ENCODE measurements at regions not wholly inside any gene's neighbourhood (a gene's known extent, or its start where the extent isn't known, plus 50 kb on each side); places are given as distances from the start of the nearest gene placed in this dataset.

DNA sequence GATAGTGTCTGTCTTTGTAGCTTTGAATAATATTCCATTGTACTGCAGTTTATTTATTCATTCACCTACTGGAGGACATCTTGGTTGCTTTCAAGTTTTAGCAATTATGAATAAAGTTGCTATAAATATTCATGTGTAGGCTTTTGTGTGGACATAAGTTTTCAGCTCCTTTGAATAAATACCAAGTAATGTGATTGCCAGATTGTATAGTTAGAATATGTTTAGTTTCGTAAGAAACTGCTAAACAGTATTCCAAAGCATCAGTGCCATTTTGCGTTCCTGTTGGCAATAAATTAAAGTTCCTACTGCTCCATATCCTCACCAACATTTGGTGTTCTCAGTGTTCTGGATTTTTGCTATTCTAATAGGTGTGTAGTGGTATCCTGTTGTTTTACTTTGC, 311.7 kb upstream of the FMN2 start:
- no peak for DNase-seq (ENCODE audit: low read depth in 2 of 2, low spot score in 1 of 2)

DNA sequence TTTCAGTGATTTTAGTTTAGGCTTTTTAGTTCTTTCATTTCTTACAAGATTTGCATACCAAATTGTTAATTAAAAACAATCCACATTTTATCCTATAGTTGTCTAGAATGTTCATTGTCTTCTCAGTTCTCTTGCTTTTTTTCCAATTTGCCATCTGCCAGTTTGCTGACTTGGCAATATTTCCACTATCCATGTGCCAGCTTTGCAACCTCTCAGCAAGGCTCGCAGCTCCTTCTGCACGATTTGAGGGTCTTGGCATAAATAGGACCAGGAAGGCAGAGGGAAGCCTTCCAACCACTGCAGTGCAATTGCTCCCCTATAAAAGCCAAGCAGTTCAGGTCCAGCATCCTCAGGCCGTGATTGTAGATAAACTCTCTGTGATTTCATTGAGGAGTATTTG, 306.8 kb upstream of the FMN2 start:
- DNase-seq (ENCODE audit: low read depth in 2 of 2, low spot score in 1 of 2), result no peak

DNA sequence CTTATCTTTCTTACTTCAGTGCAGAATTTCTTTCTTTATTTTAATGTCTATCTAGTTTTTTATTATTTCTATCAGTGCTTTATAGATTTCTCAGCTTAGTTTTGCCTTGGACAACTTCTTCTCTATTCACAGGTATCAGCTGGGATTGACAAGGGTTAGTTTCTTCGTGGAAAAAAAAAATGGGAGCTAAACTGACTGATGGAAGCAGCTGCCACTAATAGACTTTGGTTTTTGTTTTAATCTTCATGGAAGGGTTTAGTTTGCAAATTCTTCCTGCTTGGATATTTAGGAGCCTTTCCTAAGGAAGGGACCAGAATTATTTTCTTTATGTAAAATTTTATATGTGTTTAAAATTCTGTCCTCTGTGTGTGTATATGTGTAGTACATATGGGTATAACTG, 306.1 kb upstream of the FMN2 start:
- no peak for DNase-seq (ENCODE audit: low read depth in 2 of 2, low spot score in 1 of 2)

DNA sequence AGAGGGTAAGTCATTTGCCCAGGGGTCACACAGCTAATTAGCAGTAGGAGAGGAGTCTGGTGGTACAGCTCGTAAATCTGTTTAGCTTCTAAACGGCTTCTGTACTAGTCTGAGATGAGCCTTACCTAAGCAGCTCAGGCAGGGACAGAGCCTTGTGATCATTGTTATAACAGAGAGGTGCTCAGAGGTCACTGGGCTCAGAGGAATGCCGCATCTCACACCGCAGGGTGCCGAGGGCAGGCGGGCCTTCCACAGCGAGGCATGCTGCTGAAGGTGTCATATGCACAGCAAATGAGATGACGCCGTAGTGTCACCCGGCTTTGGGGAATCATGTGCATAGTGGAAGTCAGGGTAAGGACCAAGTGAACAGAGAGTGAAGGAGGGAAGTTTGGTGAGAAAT, 305.2 kb upstream of the FMN2 start:
- DNase-seq (ENCODE audit: low read depth in 2 of 2, low spot score in 1 of 2), result no peak

DNA sequence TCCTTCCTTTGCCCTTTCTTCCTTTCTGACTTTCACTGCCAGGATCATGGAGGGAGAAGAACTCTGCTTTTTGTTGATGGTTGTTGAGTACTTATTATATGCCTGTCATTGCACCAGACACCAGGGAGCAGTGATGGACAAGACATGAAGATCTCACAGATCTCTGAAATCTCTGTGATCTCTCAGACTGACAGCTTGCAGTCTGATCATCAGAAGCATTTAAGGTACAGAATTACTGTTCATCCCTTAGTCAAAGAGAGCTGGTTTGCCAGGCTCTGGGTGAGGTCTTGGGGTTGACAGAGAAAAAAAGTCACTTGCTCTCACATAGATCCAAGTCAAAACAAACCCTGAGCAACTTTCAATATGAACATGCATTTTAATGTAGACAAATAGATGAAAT, 299.5 kb upstream of the FMN2 start:
- DNase-seq (ENCODE audit: low read depth in 2 of 2, low spot score in 1 of 2), result no peak

DNA sequence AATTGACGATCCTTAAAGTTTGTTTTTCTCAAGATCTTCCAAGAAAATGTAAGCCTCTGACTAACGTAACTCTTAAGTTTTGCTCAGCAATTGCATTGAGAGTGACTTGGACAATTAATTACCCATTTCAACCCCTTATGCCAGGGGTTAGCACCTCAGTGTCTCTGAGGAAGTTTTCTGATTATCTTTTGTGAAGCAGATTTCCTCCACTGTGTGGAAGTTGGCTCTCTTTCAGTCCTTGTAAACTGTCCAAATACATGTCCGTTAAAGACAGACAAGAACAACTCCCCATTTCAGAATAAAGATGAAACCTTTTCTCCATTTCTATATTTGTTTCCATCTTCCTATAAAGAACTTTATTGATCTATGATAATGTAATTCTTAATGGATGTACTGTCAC, 296.4 kb upstream of the FMN2 start:
- no peak for DNase-seq (ENCODE audit: low read depth in 2 of 2, low spot score in 1 of 2)

DNA sequence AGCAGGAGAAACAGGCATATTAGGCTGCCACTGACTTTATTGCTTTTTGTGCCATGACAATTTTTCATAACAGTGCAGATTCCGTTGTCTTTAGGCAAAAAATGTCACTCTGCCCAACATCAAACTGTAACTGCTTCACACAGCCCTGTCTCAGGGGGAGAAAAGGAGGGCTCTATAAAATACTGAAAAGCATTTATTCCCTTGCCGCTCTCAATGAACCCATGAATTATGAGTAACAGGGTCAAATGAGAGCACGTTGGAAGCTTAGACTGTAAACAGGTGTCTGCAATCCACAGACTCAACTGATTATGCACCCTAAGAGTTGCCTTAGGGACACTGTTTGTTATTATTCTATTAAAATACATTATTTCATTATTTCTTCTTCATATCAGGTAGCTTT, 292.1 kb upstream of the FMN2 start:
- DNase-seq (ENCODE audit: low read depth in 2 of 2, low spot score in 1 of 2), result no peak

DNA sequence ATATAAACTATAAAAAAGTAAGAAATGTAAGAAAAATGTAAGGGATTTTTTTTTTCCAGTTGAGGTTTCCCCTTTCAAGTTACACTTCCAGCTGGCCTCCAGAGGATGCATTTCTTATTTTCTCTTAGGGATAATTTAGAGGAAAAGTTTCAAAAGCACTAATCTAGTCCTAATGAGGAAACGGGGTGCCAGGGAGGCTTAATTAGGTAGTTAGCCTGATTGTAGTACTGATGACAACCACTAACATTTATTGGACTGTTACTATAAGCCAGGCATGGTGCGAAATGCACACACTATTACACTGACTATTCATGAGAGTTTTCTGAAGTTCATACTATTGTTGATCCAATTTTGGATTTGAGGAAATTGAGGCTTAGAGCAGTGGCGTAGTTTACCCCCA, 290.8 kb upstream of the FMN2 start:
- no peak for DNase-seq (ENCODE audit: low read depth in 2 of 2, low spot score in 1 of 2)

DNA sequence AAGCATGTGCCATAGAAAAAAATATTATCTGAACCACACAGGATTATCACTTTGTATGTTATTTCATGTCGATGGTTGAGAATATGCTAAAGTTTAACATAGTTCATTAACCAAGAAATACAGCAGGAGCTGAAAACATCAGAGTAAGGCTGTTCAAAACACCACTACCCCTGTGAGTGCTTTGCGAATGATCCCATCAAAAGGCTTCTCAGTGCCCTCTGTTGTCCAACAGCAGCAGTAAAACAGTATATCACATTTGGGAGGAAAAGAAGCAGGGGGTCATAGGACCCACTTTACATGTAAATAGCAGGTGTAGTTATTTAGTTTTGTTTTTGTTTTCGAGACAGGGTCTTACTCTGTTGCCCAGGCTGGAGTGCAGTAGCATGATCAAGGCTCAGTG, 289.4 kb upstream of the FMN2 start:
- DNase-seq (ENCODE audit: low read depth in 2 of 2, low spot score in 1 of 2), result no peak

DNA sequence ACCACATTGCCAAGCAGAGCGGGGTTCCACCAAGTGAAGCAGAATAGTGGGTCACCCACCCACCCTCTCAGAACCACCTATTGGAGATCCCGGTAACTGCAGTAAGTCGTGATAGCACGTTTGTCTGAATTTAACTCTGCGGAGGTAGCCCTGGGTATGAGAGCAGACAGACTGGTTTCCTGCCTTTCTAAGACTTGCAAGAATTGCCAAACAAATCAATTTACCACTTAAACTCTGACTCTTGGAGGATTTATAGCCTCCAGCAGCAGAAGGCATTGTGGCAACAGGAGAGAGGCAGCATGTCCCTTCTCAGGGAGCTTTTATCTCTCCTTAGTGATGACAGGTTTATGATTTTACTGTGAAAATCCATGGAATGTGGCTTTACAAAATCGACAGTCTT, 287.9 kb upstream of the FMN2 start:
- DNase-seq (ENCODE audit: low read depth in 2 of 2, low spot score in 1 of 2), result no peak

DNA sequence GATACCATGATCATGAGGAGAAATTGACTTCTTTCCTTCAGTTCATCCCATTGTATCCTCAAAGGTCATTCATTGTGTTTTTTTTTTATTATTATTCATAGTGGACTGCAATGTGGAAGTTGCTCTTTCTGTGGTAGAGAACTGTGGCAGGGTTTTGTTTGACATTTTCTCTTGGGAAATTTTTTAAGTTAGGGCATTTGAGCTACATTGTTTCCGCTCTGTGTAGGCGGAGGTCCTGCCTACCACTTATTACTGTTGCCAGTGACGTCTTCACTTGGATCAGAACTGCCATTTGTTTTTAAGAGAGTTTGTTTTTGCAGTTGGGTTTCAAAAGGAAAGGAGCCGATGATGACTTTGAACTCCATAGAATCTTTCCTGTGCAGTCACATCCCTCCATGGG, 287.4 kb upstream of the FMN2 start:
- DNase-seq (ENCODE audit: low read depth in 2 of 2, low spot score in 1 of 2), result no peak

DNA sequence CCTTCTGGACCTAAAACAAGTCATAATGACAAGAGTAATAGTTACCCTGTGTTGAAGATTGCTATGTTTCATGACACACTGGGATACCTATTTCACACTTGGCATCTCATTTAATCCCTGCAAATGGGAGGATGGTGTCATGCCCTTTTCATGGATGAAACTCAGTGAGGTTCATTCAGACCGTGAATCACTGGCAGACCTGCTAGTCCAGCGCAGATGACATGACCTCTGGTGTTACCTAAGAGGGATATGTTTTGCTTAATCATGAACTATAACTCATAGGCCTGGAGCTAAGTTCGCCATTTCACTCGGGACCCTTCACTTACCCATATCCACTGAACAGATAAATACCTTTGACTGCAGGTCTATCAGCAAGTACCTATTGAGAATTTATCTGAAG, 286.6 kb upstream of the FMN2 start:
- DNase-seq (ENCODE audit: low read depth in 2 of 2, low spot score in 1 of 2), result no peak

DNA sequence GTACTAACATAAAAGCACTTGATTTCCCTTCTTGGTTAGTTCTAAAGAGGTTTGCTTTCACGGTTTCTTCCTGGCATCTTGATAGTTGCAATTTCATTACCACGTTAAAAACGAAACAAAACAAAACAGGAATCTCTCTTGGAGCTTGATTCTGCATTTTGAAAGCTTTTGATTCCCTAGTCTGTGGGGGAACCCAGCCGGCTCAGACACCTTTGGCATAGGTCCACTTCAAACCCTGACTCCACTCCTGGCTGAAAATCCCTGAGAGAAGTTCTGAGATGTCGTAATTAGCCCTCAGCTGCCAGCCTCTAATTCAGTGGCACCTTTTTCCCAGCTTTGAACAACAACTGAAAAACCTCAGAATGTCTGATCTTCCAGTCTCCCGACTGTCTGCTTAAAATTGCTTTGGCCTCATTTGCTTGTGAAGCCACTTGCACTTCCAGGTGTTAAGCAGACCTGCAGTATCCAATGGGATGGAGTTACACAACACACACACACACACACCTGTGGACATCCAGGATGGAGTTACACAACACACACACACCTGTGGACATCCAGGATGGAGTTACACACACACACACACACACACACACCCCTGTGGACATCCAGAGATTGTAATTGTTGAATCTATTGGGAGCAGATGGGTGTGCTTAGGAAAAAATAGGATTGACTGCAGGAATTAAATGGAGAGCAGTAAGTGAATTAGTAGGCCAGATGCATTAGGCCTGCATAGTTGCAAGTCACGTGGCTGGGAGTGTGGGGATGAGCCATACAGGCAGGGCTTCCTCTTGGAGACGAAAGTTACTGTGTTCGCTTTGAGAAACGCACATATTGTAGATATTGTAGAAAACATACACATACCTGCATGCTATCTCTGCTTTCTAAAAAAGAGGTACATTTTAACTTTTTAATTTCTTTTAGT, 285.6 kb upstream of the FMN2 start:
- no peak for DNase-seq (ENCODE audit: low read depth in 2 of 2, low spot score in 1 of 2)

DNA sequence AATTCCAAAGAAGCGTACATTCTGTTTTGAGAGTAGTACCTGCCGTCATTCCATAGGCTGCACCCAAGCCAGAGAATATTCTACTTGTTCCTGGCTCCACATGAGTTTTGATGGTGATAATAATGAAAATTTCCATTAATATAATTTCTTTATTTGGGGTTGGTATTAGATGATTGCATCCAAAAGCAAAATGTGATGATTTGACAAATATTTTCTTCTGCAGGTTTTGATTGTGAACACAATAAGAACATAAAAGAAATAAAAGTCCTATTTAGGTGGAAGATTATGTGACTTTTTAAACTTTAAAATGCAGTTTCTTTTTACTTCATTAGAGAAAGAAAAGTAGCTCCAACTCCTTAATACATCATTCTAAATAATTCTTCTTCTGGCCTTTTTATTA, 284.8 kb upstream of the FMN2 start:
- DNase-seq (ENCODE audit: low read depth in 2 of 2, low spot score in 1 of 2), result no peak

DNA sequence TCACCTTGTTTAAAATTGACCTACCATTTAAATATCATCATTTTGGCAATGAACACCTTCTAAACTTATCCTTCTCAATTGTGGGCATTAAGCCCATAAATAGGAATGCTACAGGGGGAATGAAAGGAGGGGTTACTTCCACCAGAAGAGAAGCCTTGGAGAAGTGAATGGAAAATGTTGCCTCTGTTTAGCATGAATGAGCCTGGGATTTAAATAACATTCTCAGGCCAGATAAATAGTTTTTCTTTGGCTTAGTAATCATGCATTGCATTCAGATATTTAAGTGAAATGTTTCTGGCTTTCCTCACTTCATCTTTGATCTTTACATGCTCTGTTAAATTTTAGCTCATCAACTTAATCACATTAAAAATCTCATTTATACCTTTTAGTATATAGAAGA, 284.3 kb upstream of the FMN2 start:
- no peak for DNase-seq (ENCODE audit: low read depth in 2 of 2, low spot score in 1 of 2)

DNA sequence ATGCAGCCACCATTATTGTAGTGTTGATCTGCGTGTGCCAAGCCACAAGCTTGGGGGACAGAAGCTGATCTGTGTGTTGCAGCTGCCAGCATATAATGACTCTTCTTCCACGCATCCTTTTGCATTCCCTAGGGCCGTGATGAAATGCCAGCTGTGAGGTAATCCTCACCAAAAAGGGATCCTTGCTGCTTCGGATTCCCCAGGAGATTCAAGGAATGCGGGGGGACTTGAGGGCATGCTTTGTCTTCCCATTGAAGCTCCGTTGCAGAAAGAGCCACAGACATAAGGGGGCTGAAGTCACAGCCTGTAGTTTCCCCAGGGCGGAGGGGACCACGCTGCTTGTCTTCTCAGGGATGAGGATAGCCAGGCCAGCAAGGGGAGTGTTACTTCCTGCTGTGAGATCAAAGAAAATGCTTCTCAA, 281.6 kb upstream of the FMN2 start:
- no peak for DNase-seq (ENCODE audit: low read depth in 2 of 2, low spot score in 1 of 2)

DNA sequence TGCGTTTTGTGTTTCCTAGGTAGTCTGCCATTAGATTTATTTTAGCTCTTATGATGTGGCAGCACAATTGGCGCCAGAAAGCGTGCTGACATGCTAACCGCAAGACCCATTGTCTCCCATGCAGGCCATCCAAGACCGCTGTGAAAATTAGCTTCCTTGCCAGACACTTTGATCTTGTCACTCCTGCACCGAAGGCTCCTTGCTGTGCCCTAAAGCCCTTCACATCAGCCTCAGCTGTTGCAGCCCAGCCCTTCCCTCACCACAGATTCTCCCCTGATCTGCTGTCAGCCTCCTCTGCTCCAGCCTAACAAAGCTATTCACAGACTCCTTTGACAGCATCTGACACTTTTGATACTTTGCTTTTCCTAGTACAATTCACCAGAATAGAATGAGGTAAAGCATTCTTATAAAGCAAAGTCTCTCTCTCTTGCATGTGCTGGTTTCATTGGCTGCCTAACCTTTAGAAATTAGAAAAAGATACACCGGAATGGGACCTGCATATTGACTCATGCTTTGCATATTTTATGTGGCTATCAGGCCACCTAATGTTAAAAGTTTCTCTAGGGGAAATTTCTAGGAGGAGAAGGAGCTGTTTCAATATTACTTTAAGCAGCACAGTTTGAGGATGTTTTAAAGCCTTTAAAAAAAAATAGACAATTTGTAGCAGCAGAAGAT, 280.3 kb upstream of the FMN2 start:
- DNase-seq (ENCODE audit: low read depth in 2 of 2, low spot score in 1 of 2), result no peak

DNA sequence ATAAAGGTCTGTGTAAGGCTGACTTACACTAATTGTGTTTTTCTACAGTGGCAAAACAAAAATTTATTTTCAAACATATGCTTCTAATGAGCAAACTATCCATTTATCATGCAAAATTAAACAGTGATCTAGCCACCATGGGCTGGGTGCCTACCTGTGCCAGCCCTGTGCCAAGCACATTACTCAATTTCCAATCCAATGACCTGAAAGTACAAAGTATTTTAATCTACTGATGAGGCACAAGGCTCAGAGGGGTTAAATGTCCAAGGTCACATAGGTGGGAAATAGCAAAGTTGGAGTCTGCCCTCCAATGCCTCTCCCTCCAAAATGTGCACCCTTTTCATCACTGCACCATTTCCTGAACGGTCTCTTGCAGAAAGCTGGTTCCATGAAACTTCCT, 279.1 kb upstream of the FMN2 start:
- no peak for DNase-seq (ENCODE audit: low read depth in 2 of 2, low spot score in 1 of 2)

DNA sequence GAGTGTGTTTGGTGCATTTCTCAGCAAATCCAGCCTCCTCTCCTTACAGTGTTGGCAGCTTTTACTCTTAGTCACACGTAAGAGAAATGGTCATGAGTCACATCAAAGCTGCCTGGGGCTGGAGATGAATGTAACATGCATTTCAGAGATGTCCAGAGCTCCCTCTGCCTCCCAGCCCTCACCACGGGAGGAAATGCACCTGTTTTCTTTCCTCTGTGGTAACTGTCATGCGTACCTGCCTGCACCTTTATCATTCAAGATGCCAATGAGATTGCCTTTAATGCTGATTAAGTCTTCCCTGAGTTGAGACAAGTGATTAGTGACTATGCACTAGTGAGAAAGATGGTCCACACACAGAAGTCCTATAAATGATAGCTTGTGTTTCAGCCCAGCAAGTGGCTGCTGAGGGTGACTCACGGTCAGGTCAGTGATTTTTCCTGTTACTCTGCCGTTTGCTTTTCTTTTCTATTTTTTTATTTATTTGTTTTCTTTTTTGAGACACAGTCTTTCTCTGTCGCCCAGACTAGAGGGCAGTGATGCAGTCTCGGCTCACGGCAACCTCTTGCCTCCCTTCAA, 277.3 kb upstream of the FMN2 start:
- no peak for DNase-seq (ENCODE audit: low read depth in 2 of 2, low spot score in 1 of 2)

DNA sequence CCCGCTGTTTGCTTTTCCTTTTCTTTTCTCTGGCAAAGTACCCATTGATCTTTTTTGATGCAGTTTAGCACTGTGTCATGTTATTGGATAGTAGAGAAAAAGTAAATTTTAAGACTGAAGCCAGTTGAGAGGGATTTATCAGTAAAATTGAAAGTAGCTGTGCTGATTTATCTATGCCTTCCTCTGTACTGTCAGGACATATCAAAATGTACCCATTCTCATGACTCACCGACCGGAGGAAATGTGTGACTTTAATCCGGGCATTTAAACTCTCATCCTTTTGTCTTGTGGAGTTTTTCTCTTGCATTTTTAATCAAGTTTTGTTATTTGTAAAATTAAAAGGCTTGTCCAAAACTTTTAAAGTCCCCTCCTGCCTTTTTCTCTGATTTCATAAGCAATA, 276.6 kb upstream of the FMN2 start:
- DNase-seq (ENCODE audit: low read depth in 2 of 2, low spot score in 1 of 2), result no peak

DNA sequence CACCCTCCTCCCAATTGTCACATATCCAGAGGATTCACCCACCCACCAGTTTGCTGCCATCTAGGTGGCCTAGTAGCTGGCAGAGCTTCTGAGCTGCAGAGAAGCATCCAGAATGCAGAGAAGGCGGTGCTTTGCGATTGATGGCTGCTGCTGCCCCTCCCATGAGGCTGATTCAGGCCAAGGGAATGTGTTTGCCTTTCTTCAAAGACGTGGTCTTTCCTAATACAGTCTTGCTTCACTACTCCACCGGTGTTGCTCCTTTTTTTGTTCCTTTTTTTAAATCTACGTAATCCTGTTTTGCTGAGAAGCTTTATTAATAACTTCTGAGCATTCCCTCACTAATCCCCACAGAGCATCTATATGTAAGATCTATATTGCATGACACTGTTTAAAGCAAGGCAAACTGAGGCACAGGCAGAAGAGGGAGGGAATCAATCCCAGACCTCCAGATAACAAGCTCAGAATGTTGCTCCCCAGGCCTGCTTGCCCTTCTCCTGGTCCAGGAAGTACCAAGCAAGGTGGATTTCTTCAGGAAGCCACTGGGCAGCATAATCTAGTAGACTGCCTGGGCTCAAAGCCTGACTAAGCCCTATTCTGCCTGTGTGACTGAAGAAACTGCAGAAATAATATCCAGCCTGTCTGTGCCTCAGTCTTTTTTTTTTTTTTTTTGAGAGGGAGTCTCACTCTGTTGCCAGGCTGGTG, 275.5 kb upstream of the FMN2 start:
- no peak for DNase-seq (ENCODE audit: low read depth in 2 of 2, low spot score in 1 of 2)

DNA sequence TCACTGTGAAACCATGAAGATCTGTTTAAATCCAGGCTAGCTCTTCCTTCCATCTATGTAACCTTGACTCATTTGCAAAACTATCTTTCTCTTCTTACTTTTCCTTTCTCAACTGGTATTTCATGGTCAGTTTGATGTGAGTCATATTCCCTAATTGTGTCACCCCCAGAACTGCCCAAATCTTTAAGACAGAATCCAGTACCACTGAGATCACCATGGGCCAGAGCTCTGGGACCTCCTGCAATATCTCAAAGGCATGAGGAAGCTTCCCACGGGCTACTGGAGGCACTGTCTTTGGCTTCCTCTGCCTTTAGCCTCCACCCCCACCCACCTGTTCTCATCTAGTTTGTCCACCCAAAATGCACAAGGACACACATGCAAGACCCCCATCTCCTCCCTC, 274.4 kb upstream of the FMN2 start:
- no peak for DNase-seq (ENCODE audit: low read depth in 2 of 2, low spot score in 1 of 2)
